LNCAP (cell line): ENCODE measurements at regions not wholly inside any gene's neighbourhood (a gene's known extent, or its start where the extent isn't known, plus 50 kb on each side); places are given as distances from the start of the nearest gene placed in this dataset.

Source experiments
- CTCF ChIP-seq: fragments of 450-650 bp; IDR thresholded peaks from 2 replicates; pipeline ENCODE4 v1.5.1; 2017; ENCODE audit warnings: mild to moderate bottlenecking

GRCh38 chr1:208438112-208438699 is 194.0 kb upstream of the PLXNA2 start:
- no peak for TF ChIP-seq CTCF

GRCh38 chr1:208445758-208446203 is 201.6 kb upstream of the PLXNA2 start:
- no peak for TF ChIP-seq CTCF

DNA sequence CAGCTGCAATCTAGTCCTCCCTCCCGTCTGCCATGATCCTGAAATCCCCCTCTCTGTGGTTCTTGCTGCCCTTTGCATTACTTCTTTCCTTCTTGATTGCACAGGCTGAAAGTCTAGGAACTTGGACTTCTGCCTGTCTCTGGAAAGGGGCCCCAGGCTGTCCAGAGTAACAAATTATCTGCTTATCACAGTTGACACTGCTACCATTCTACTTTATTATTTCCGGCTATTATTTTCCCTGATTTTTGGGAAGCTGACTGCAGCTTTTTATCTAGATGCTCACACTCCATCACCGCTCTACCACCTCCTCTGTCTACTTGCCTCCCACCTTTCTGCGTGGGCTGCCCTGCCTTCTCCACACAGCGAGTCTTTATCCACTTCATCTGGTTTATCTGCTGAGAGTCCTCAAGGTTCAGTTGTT is 202.1 kb upstream of the PLXNA2 start:
- no peak for TF ChIP-seq CTCF

DNA sequence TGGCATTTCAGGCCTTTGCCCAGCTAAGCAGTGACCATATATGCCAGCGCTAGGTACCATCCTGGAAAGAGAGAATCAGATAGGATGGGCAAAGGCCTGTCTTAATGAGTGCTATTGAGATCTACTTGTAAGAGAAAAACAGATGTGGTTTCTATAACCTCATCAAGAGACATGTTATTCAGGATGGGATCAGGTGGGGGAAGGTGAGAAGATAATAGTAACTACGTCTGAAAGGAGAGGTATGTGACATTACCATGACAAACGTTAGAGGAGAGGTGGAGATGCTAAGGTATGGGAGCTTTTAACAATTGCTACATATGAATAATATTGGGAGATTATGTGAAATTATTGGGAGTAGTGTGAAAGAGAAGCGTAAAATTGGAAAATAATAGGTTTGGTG is 204.2 kb upstream of the PLXNA2 start:
- no peak for TF ChIP-seq CTCF

GRCh38 chr1:208449951-208450350 is 205.8 kb upstream of the PLXNA2 start:
- peak; percentile 51; the same call in 1 of the 2 replicates for TF ChIP-seq CTCF

DNA sequence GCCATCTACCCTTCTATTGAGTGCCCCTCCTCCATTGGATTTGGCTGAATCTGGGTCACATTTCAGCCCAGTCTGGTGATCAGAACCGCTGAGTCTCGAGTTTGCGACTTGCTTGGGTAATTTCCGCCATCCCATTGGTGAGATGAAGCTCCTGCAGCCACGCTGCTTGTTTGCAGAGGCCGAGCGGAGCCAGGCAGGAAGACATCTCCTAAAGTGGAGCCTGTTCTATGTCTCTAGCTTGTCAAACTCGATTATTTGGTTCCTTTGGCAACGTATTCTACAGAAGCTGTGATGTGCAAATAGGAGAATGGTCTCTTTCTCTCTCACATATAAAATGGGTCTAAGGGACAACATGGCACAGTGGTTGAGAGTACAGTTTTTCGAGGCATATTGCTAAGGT is 206.8 kb upstream of the PLXNA2 start:
- TF ChIP-seq CTCF = no peak

- TF ChIP-seq CTCF = no peak
Observed at GRCh38 chr1:208455821-208456220, 211.6 kb upstream of the PLXNA2 start.

DNA sequence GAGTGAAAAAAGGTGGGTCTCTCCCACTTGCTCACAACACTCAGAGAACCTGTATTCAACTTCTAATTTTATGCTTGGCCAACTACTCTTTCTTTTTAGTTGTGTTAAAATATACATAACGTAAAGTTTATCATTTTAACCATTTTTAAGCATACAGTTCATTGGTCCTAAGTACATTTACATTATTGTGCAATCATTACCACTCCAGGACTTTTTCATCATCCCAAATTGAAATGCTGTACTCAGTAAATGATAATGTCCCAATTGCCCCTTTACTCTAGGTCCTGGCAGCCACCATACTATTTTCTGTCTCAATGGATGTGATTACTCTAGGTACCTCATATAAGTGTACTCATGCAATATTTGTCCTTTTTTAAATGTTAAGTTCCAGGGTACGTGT is 212.3 kb upstream of the PLXNA2 start:
- TF ChIP-seq CTCF = no peak
